Gastrocnemius medialis (tissue), 4 donors: ENCODE measurements at regions not wholly inside any gene's neighbourhood (a gene's known extent, or its start where the extent isn't known, plus 50 kb on each side); places are given as distances from the start of the nearest gene placed in this dataset.

Source experiments
- POLR2A ChIP-seq, 2 donors: fragments of 450-650 bp; IDR thresholded peaks; one replicate each; pipeline ENCODE4 v1.6.1; 2017; ENCODE audit warnings: antibody characterized with exemption in 2 of 2, mild to moderate bottlenecking in 2 of 2, moderate library complexity in 2 of 2
- TF ChIP-seq, protein P1 (sequence below), 5 experiments: fragments of 450-650 bp in 3 of 5; fragments of 200-600 bp in 2 of 5; sonication (generic) in 2 of 5; IDR thresholded peaks in 4 of 5; conservative IDR thresholded peaks in 1 of 5; 1 replicate in 4 of 5; 2 replicates in 1 of 5; pipeline ENCODE4 v1.5.1; 2016 to 2019; ENCODE audit warnings: antibody characterized with exemption in 5 of 5, mild to moderate bottlenecking in 3 of 5, moderate library complexity in 3 of 5

DNA sequence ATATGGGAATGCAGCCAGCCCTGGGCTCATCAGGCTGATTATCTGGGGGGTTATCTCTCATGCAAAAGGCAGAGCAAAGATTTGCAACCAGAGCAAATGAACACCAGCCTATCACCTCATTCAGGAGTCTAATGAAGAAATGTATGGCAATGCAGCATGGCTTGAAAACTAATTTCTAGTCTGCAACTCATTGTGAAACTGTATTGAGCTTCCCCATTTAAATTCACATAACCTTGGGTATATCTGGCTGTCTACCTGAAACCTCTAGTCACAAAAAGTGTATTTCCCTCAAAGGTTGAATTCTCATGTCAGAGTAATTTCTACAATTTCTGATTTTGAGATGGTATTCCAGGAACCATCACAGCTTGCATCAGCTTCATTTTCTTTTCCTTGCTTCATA is 240.0 kb downstream of the SDHAF3 start:
- TF ChIP-seq, protein P1, sequence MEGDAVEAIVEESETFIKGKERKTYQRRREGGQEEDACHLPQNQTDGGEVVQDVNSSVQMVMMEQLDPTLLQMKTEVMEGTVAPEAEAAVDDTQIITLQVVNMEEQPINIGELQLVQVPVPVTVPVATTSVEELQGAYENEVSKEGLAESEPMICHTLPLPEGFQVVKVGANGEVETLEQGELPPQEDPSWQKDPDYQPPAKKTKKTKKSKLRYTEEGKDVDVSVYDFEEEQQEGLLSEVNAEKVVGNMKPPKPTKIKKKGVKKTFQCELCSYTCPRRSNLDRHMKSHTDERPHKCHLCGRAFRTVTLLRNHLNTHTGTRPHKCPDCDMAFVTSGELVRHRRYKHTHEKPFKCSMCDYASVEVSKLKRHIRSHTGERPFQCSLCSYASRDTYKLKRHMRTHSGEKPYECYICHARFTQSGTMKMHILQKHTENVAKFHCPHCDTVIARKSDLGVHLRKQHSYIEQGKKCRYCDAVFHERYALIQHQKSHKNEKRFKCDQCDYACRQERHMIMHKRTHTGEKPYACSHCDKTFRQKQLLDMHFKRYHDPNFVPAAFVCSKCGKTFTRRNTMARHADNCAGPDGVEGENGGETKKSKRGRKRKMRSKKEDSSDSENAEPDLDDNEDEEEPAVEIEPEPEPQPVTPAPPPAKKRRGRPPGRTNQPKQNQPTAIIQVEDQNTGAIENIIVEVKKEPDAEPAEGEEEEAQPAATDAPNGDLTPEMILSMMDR (IDR thresholded peaks at IDR 0.05 in 4 of 5, conservative IDR thresholded peaks at IDR 0.05 in 1 of 5), result no peak
- no peak for TF ChIP-seq POLR2A (IDR thresholded peaks at IDR 0.05)
